Retinal pigment epithelial cell (primary cell): ENCODE measurements at regions not wholly inside any gene's neighbourhood (a gene's known extent, or its start where the extent isn't known, plus 50 kb on each side); places are given as distances from the start of the nearest gene placed in this dataset.

Source experiments
- DNase-seq: peaks from one replicate; pipeline ENCODE4 v3.0.0-alpha.2; 2010; ENCODE audit warnings: low read depth
- H3K4me3 ChIP-seq: 2 replicates; pipeline ENCODE4 v1.5.1; 2011; ENCODE audit warnings: mild to moderate bottlenecking, low read length, control low read depth, moderate library complexity
- CTCF ChIP-seq: conservative IDR thresholded peaks from 2 replicates; pipeline ENCODE4 v1.5.1; 2011; ENCODE audit warnings: low read depth, low read length, control low read depth, inconsistent platforms

GRCh38 chr22:48695731-48696305 is 1131.9 kb downstream of the BRD1 start:
- H3K4me3 ChIP-seq, result no peak overlapping the region
- no peak for DNase-seq
- no peak for TF ChIP-seq CTCF

GRCh38 chr22:48695251-48695650 is 1132.4 kb downstream of the BRD1 start:
- H3K4me3 ChIP-seq, result no peak overlapping the region
- no peak for DNase-seq
- no peak for TF ChIP-seq CTCF

GRCh38 chr22:48694296-48694883 is 1133.3 kb downstream of the BRD1 start:
- DNase-seq, result no peak
- TF ChIP-seq CTCF, result no peak
- H3K4me3 ChIP-seq, result no peak overlapping the region

GRCh38 chr22:48693377-48694135 is 1134.1 kb downstream of the BRD1 start:
- H3K4me3 ChIP-seq, result no peak overlapping the region
- no peak for DNase-seq
- no peak for TF ChIP-seq CTCF

GRCh38 chr22:48692734-48693376 is 1134.8 kb downstream of the BRD1 start:
- DNase-seq, result no peak
- no peak overlapping the region for H3K4me3 ChIP-seq
- TF ChIP-seq CTCF, result no peak

GRCh38 chr22:48691431-48691851 is 1136.2 kb downstream of the BRD1 start:
- no peak for TF ChIP-seq CTCF
- no peak overlapping the region for H3K4me3 ChIP-seq
- no peak for DNase-seq
